ENCODE measurements at regions not wholly inside any gene's neighbourhood (a gene's known extent, or its start where the extent isn't known, plus 50 kb on each side); places are given as distances from the start of the nearest gene placed in this dataset.
"Not testable (repeated sequence)": the region's sequence is repeated elsewhere in the genome, so short reads cannot be mapped to it uniquely, and the experiment has no call there.

DNA sequence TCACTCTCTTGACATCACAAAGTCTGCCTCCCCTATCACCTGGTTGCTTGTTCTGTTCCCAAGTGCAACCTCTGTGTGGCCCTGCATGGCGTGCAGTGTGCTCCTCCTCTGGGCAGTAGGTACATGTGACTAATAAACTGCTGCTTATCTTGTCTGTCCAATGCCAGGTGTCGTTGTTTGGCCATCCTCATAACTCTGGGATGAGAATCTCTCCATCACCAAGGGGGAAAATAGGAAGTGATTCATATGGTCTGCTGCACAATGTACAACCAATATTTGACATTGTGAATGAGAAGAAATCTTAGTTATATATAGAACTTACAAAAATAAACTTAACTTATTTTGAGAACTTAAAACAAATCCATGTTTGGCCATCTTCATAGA is 135.2 kb downstream of the INHBA start:
- no peak for DNase-seq (ENCODE audit: extremely low spot score)
- ChIA-PET CTCF (no interaction called here), POLR2A (no interaction called here)
- no peak for TF ChIP-seq CTCF (IDR thresholded peaks at IDR 0.05; ENCODE audit: control extremely low read depth, extremely low read depth, low read depth, missing control alignments)

DNA sequence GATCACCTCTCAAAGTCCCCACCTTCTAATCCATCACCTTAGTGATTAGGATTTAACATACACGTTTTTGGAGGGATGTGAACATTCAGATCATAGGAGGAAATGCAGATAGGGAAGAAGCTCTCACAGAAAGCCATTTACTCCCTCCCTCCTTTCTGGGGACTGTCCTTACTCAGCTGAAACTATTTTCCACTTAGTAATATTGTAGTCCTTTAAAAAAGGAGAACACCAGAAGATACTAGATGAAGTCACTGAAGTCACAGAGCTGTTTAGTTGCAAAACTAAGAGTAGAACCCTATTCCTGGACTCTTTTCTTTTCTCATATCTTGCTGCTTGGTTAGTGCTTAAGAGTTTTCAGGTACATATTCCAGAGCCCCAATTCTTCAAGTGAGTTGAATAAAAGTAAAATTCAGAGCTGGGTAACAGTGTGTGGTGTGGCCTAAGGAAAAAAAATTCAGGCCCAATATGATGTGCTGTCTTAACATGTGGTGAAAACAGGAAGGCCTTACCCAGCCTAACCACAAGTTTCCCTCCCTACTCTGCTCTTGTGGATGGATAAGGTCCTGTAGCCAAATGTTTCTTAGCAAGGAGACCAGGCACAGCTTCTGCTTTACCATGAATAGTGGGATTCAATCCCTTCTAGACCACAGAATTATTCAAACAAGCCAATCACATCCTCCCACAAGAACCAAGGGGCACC is 135.7 kb downstream of the INHBA start:
- no peak for DNase-seq (ENCODE audit: extremely low spot score)
- TF ChIP-seq CTCF (IDR thresholded peaks at IDR 0.05; ENCODE audit: control extremely low read depth, extremely low read depth, low read depth, missing control alignments): no peak
- POLR2A ChIA-PET: no interaction called here
- CTCF ChIA-PET: interaction anchor here (1.4 kb wide), 1 partner anchor 14 kb away, joined by 4 read pairs; no protein-coding TSS in a partner anchor

- POLR2A ChIA-PET: no interaction called here
- no peak for TF ChIP-seq CTCF (IDR thresholded peaks at IDR 0.05; ENCODE audit: control extremely low read depth, extremely low read depth, low read depth, missing control alignments)
Measured at GRCh38 chr7:41566581-41566980, 136.3 kb downstream of the INHBA start.

GRCh38 chr7:41565655-41566054 is 137.2 kb downstream of the INHBA start:
- no peak for DNase-seq (ENCODE audit: extremely low spot score)
- ChIA-PET CTCF (no interaction called here), POLR2A (no interaction called here)
- no peak for TF ChIP-seq CTCF (IDR thresholded peaks at IDR 0.05; ENCODE audit: control extremely low read depth, extremely low read depth, low read depth, missing control alignments)

More at GRCh38 chr7:41566581-41566980, 136.3 kb downstream of the INHBA start:
- CTCF ChIA-PET: interaction anchor here (1.4 kb wide), 1 partner anchor 15 kb away, joined by 4 read pairs; no protein-coding TSS in a partner anchor
- DNase-seq (ENCODE audit: extremely low spot score): no peak

- TF ChIP-seq CTCF (IDR thresholded peaks at IDR 0.05; ENCODE audit: control extremely low read depth, extremely low read depth, low read depth, missing control alignments): no peak
- ChIA-PET CTCF (no interaction called here), POLR2A (no interaction called here)
- no peak for DNase-seq (ENCODE audit: extremely low spot score)
Measured at GRCh38 chr7:41559426-41559825, 143.5 kb downstream of the INHBA start.

DNA sequence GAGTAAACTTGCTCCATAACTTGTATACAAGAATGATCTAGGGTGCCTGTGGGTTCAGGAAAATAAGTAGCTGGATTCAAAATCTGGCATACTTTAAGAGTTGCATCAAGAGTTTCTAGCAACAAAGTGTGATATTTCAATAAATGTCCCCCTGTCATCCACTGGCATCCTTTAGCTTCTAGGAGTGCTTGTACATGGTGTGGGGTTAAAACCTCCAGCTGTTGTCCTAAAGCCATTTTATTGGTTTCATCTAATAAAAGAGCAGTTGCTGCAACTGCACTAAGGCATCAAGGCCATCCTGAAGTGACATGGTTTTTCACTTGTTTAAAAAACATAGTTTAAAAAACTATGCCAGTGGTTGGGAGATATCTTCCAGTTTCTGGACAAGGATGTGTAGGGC is 148.4 kb downstream of the INHBA start:
- no peak for DNase-seq (ENCODE audit: extremely low spot score)
- ChIA-PET POLR2A (no interaction called here), CTCF (interaction anchor here (0.9 to 1.8 kb wide), 3 partner anchors 10 to 82 kb away, joined by 3 to 5 read pairs (median 3); no protein-coding TSS in a partner anchor)
- TF ChIP-seq CTCF (IDR thresholded peaks at IDR 0.05; ENCODE audit: control extremely low read depth, extremely low read depth, low read depth, missing control alignments): no peak

DNA sequence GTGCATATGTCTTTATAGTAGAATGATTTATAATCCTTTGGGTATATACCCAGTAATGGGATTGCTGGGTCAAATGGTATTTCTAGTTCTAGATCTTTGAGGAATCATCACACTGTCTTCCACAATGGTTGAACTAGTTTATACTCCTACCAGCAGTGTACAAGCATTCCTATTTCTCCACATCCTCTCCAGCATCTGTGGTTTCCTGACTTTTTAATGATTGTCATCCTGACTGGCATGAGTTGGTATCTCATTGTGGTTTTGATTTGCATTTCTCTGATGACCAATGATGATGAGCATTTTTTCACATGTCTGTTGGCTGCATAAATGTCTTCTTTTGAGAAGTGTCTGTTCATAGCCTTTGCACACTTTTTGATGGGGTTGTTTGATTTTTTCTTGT is 152.8 kb downstream of the INHBA start:
- CTCF ChIA-PET; DNase-seq (ENCODE audit: extremely low spot score); POLR2A ChIA-PET: not testable (repeated sequence)

All from GM10248 (cell line).